Suprapubic skin (tissue), 4 donors: ENCODE measurements at regions not wholly inside any gene's neighbourhood (a gene's known extent, or its start where the extent isn't known, plus 50 kb on each side); places are given as distances from the start of the nearest gene placed in this dataset.

Source experiments
- DNase-seq, 2 donors: peaks; one replicate each; pipeline ENCODE4 v3.0.0-alpha.2; 2019; ENCODE audit warnings: low spot score in 2 of 2
- H3K27ac ChIP-seq: fragments of 200-600 bp; sonication (generic); one replicate; pipeline ENCODE4 v1.5.1; 2019
- H3K27me3 ChIP-seq: fragments of 200-600 bp; sonication (generic); one replicate; pipeline ENCODE4 v1.5.1; 2019
- H3K36me3 ChIP-seq: fragments of 200-600 bp; sonication (generic); one replicate; pipeline ENCODE4 v1.5.1; 2019
- H3K4me1 ChIP-seq: fragments of 200-600 bp; sonication (generic); one replicate; pipeline ENCODE4 v1.5.1; 2019
- H3K4me3 ChIP-seq: fragments of 200-600 bp; sonication (generic); one replicate; pipeline ENCODE4 v1.5.1; 2019; ENCODE audit warnings: mild to moderate bottlenecking
- H3K9me3 ChIP-seq: fragments of 200-600 bp; sonication (generic); one replicate; pipeline ENCODE4 v1.5.1; 2019
- EP300 ChIP-seq: sonication (generic); formaldehyde crosslinking; IDR thresholded peaks from one replicate; pipeline ENCODE4 v1.6.1; 2017; ENCODE audit warnings: antibody characterized with exemption
- POLR2A ChIP-seq, 2 donors: fragments of 450-650 bp; IDR thresholded peaks; one replicate each; pipeline ENCODE4 v1.6.1; 2017; ENCODE audit warnings: antibody characterized with exemption in 2 of 2, mild to moderate bottlenecking in 2 of 2, moderate library complexity in 2 of 2
- POLR2AphosphoS5 ChIP-seq, 3 donors: sonication (generic); formaldehyde crosslinking; IDR thresholded peaks; one replicate each; pipeline ENCODE4 v1.6.1; 2017; ENCODE audit warnings: antibody characterized with exemption in 3 of 3
- WGBS: methylation state at CpG from one replicate; pipeline ENCODE4 v1.1.5; 2018; 5-methylcytosine and 5-hydroxymethylcytosine counted together
- TF ChIP-seq, protein P1 (sequence below), 2 donors: fragments of 200-600 bp in 1 of 2; fragments of 450-650 bp in 1 of 2; sonication (generic) in 1 of 2; IDR thresholded peaks; one replicate each; pipeline ENCODE4 v1.5.1; 2016 to 2019; ENCODE audit warnings: antibody characterized with exemption in 2 of 2, mild to moderate bottlenecking in 1 of 2, moderate library complexity in 1 of 2

DNA sequence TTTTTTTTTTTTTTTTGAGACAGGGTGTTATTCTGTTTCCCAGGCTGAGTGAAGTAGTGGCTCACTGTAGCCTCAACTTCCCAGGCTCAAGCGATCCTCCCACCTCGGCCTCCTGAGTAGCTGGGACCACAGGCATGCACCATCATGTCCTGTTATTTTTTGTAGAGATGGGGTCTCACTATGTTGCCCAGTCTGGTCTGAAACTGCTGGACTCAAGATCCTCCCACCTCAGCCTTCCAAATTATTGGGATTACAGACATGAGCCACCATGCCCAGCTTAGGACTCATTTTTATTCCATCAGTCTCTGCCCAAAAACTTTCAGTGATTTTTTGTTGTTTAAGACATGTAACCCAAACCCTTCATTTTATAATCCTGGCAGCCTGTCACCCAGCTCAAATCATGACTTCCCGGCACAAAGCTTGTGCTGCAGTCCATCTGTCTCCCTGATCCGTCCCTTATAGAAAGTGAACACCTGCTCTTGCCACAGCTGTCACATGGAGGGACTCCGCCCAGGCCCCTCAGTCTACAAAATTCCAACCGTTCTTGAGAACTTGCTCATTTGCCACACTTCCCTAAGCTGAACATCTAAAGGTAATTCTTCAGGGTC lies 183.9 kb upstream of the JARID2 start:
- TF ChIP-seq, protein P1, sequence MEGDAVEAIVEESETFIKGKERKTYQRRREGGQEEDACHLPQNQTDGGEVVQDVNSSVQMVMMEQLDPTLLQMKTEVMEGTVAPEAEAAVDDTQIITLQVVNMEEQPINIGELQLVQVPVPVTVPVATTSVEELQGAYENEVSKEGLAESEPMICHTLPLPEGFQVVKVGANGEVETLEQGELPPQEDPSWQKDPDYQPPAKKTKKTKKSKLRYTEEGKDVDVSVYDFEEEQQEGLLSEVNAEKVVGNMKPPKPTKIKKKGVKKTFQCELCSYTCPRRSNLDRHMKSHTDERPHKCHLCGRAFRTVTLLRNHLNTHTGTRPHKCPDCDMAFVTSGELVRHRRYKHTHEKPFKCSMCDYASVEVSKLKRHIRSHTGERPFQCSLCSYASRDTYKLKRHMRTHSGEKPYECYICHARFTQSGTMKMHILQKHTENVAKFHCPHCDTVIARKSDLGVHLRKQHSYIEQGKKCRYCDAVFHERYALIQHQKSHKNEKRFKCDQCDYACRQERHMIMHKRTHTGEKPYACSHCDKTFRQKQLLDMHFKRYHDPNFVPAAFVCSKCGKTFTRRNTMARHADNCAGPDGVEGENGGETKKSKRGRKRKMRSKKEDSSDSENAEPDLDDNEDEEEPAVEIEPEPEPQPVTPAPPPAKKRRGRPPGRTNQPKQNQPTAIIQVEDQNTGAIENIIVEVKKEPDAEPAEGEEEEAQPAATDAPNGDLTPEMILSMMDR (IDR thresholded peaks at IDR 0.05) = no peak
- TF ChIP-seq POLR2AphosphoS5 (IDR thresholded peaks at IDR 0.05) = no peak
- TF ChIP-seq POLR2A (IDR thresholded peaks at IDR 0.05) = no peak
- no peak for TF ChIP-seq EP300
- Histone ChIP-seq H3K9me3 (no peaks in the 10 kb centered on the region), H3K4me1 (peaks cover 14% of the 10 kb centered on the region), H3K36me3 (no peaks in the 10 kb centered on the region), H3K27ac (no peak overlapping the region), H3K4me3 (no peak overlapping the region), H3K27me3 (no peaks in the 10 kb centered on the region)
- 88% methylated on average over 6 of the region's 6 CpGs for WGBS
- no peak for DNase-seq

DNA sequence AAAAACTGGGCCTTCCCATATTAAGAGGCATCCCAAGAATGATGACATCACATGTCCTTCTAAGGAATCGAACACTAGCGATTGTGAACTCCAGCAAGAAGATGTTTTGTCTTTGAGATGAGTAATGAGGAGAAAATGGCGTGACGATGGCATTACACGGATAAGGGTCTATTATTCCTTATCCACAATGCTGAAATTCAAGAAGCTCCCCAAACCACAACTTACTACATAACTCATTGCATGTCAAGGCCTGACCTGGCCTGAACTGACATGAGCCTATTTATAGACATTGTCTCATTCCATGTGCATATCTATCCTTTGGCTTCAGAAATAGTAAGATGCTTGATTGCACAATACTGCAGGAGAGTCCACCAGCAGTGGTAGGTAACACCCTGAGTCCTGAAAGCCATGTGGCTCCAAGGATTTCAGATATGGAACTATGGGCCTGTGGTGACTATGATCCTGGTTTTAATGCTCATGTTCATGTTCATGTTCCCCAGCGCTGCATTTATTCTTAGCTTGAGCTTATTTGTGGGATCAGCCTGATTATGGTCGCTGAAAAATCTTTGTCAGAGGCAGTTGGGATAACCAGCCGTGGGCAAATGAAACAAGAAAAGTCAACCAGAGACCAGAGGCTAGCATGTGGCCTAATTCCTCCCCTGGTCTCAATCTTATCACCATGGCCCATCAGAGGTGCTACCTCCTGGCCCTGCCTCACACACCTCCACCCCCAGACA lies 183.2 kb upstream of the JARID2 start:
- no peaks in the 10 kb centered on the region for H3K27me3 ChIP-seq
- H3K36me3 ChIP-seq = no peaks in the 10 kb centered on the region
- no peak overlapping the region for H3K4me3 ChIP-seq
- H3K4me1 ChIP-seq = peaks cover 14% of the 10 kb centered on the region
- TF ChIP-seq, protein P1 (IDR thresholded peaks at IDR 0.05) = no peak
- TF ChIP-seq POLR2AphosphoS5 (IDR thresholded peaks at IDR 0.05) = no peak
- no peak for TF ChIP-seq POLR2A (IDR thresholded peaks at IDR 0.05)
- TF ChIP-seq EP300 = no peak
- 91% methylated on average over 8 of the region's 8 CpGs for WGBS
- DNase-seq = no peak
- H3K27ac ChIP-seq = no peak overlapping the region
- no peaks in the 10 kb centered on the region for H3K9me3 ChIP-seq

DNA sequence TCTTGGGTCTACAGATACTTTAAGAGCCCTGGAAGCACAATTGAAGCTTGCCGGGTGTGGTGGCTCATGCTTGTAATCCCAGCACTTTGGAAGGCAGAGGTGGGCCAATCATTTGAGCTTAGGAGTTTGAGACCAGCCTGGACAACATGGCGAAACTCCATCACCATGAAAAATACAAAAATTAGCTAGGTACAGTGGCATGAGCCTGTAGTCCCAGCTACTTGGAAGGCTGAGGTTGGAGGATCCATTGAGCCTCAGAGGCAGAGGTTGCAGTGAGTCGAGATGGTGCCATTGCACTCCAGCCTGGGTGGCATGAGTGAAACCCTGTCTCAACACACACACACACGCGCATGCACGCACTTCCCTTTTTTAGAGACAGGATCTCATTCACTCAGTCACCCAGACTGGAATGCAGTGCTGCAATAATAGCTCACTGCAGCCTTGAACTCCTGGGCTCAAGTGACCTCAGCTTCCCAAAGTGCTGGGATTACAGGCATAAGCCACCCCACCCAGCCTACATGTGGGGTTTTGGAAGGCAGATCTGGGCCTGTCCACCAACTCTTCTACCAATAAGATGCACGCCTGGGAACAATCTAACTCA lies 182.5 kb upstream of the JARID2 start:
- H3K4me3 ChIP-seq = no peak overlapping the region
- no peaks in the 10 kb centered on the region for H3K36me3 ChIP-seq
- peaks cover 14% of the 10 kb centered on the region for H3K4me1 ChIP-seq
- no peak for TF ChIP-seq POLR2A (IDR thresholded peaks at IDR 0.05)
- TF ChIP-seq POLR2AphosphoS5 (IDR thresholded peaks at IDR 0.05) = no peak
- no peak for TF ChIP-seq EP300
- TF ChIP-seq, protein P1 (IDR thresholded peaks at IDR 0.05) = no peak
- DNase-seq = no peak
- 90% methylated on average over 4 of the region's 7 CpGs for WGBS
- H3K27ac ChIP-seq = no peak overlapping the region
- no peaks in the 10 kb centered on the region for H3K9me3 ChIP-seq
- no peaks in the 10 kb centered on the region for H3K27me3 ChIP-seq

DNA sequence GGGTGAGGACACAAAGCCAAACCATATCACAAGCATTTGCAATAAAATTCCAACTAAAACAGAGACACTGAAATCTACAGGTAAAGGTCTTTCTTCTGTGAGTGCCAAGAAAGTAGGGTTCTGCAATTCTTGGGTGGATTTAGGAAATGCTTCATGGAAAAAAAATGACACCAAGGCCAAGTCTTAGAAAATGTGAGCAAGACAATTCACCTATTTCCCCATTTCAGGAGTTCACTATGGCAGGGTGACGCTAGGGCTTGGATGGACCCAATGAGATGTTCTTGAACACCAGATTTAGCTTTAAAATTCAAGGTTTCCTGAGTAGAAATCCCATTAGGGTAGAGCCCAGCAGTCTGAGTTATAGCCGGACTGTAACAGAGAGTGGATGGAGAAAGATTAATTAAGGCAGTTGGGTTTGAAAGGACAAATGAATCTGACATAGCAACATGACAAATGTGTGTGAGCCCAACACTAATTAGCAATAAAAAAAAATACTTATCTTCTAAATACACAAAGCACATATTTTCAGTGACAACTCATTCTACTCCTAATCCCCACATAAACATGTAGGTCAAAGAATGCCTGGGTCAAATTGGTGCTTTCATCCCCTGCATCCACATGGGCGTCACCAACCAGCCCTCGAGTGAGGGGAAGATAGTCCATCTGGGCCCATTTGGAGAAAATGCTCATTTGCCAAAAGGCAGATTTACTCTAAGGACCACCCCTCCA lies 180.4 kb upstream of the JARID2 start:
- TF ChIP-seq, protein P1 (IDR thresholded peaks at IDR 0.05) = no peak
- TF ChIP-seq EP300 (no peak), POLR2AphosphoS5 (IDR thresholded peaks at IDR 0.05) (no peak), POLR2A (IDR thresholded peaks at IDR 0.05) (no peak)
- no peak overlapping the region for H3K27ac ChIP-seq
- no peak for DNase-seq
- H3K4me1 ChIP-seq = peaks cover 14% of the 10 kb centered on the region
- WGBS = 90% methylated on average over 4 of the region's 4 CpGs
- H3K36me3 ChIP-seq = no peaks in the 10 kb centered on the region
- no peak overlapping the region for H3K4me3 ChIP-seq
- no peaks in the 10 kb centered on the region for H3K27me3 ChIP-seq
- H3K9me3 ChIP-seq = no peaks in the 10 kb centered on the region
